Glutamatergic neuron (in vitro differentiated cells): ENCODE measurements at regions not wholly inside any gene's neighbourhood (a gene's known extent, or its start where the extent isn't known, plus 50 kb on each side); places are given as distances from the start of the nearest gene placed in this dataset.

Experiments used
- DNase-seq: peaks from one replicate; pipeline ENCODE4 v3.0.0; 2022
- H3K27ac Mint-ChIP-seq: one replicate; pipeline ENCODE4 v1.8.0; 2020; ENCODE audit warnings: mild to moderate bottlenecking, mixed read lengths, inconsistent platforms; ENCODE audit not compliant: unreplicated experiment
- H3K27me3 Mint-ChIP-seq: one replicate; pipeline ENCODE4 v1.8.0; 2020; ENCODE audit warnings: mild to moderate bottlenecking, moderate library complexity, mixed read lengths, inconsistent platforms; ENCODE audit not compliant: unreplicated experiment
- H3K36me3 Mint-ChIP-seq: one replicate; pipeline ENCODE4 v1.8.0; 2020; ENCODE audit warnings: mild to moderate bottlenecking, mixed read lengths, inconsistent platforms; ENCODE audit not compliant: unreplicated experiment
- H3K4me1 Mint-ChIP-seq: one replicate; pipeline ENCODE4 v1.8.0; 2020; ENCODE audit warnings: mild to moderate bottlenecking, low read depth, mixed read lengths, inconsistent platforms; ENCODE audit not compliant: unreplicated experiment
- H3K4me3 Mint-ChIP-seq: one replicate; pipeline ENCODE4 v1.8.0; 2020; ENCODE audit warnings: mild to moderate bottlenecking, mixed read lengths, inconsistent platforms; ENCODE audit not compliant: unreplicated experiment
- H3K9me3 Mint-ChIP-seq: one replicate; pipeline ENCODE4 v1.8.0; 2020; ENCODE audit warnings: mild to moderate bottlenecking, moderate library complexity, mixed read lengths, inconsistent platforms; ENCODE audit not compliant: unreplicated experiment
- TF ChIP-seq, protein P1 (sequence below): fragments of 200-600 bp; sonication (generic); IDR thresholded peaks from one replicate; pipeline ENCODE4 v1.5.0; 2021; ENCODE audit not compliant: partially characterized antibody, unreplicated experiment

DNA sequence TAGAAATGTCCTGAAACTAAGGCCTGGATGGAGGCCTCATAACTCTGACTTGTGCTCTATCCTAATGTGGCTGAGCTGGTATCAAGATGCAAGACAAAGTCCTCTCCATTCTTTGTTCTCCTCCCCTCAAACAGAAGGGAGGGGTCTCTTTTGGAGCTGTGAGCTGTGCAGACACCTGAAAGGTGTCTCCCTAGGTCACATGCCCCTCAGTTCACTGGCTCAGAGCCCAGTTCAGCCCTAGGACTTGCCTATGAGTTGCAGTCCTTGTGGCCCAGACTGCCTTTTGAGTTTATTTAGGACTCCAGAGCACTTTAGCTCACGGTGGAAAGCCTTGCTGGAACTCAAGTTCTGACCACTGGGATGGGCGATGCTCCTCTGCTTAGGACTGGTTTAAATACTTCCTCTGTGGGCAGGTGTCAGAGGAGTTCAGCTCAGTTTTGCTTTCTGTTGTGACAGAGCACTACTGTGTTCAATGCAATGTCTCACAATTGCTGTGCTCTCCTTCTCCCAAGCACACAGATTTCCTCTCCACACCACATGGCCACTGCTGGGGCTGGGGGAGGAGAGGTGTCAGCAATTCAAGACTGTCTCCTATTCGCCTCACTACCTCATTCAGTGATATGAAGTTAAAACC lies 84.8 kb upstream of the ZNF827 start:
- Mint-ChIP-seq H3K27ac (no peak overlapping the region), H3K4me3 (no peak overlapping the region), H3K27me3 (peaks cover 2% of the 10 kb centered on the region), H3K4me1 (no peaks in the 10 kb centered on the region), H3K36me3 (no peaks in the 10 kb centered on the region), H3K9me3 (peaks cover 3% of the 10 kb centered on the region)
- TF ChIP-seq, protein P1, sequence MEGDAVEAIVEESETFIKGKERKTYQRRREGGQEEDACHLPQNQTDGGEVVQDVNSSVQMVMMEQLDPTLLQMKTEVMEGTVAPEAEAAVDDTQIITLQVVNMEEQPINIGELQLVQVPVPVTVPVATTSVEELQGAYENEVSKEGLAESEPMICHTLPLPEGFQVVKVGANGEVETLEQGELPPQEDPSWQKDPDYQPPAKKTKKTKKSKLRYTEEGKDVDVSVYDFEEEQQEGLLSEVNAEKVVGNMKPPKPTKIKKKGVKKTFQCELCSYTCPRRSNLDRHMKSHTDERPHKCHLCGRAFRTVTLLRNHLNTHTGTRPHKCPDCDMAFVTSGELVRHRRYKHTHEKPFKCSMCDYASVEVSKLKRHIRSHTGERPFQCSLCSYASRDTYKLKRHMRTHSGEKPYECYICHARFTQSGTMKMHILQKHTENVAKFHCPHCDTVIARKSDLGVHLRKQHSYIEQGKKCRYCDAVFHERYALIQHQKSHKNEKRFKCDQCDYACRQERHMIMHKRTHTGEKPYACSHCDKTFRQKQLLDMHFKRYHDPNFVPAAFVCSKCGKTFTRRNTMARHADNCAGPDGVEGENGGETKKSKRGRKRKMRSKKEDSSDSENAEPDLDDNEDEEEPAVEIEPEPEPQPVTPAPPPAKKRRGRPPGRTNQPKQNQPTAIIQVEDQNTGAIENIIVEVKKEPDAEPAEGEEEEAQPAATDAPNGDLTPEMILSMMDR = no peak
- DNase-seq = no peak

DNA sequence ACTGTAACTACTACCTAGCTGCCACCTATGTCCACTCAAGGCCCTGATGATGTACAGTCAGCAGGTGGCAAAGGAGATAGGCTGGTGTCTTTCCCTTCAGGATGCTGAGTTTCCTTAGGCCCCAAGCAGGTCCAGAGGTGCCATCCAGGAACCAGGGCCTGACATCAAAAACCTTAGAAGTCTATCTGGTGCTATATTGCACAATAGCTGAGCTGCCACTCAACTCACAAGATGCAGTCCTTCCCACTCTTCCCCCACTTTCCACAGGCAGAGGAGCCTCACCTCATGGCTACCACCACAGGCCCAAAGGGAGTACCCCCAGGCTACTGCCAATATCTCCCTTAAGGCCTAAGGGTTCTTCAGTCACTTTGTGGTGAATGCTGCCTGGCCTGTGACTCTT lies 83.9 kb upstream of the ZNF827 start:
- H3K27me3 Mint-ChIP-seq = peaks cover 2% of the 10 kb centered on the region
- H3K27ac Mint-ChIP-seq = no peak overlapping the region
- no peaks in the 10 kb centered on the region for H3K4me1 Mint-ChIP-seq

DNA sequence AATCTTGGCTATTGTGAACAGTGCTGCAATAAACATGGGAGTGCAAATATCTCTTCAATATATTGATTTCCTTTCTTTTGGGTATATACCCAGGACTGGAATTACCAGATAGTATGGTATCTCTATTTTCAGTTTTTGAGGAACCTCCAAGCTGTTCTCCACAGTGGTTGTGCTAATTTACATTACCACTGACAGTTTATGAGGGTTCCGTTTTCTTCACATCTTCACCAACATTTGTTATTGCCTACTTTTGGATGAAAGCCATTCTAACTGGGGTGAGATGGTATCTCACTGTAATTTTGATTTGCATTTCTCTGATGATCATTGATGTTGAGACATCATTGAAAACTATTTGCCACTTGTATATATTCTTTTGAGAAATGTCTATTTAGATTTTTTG lies 79.6 kb upstream of the ZNF827 start:
- Mint-ChIP-seq H3K9me3 (no peaks in the 10 kb centered on the region), H3K4me1 (no peaks in the 10 kb centered on the region), H3K27me3 (no peaks in the 10 kb centered on the region), H3K4me3 (no peak overlapping the region), H3K36me3 (no peaks in the 10 kb centered on the region), H3K27ac (no peak overlapping the region)
- no peak for DNase-seq
- TF ChIP-seq, protein P1 = no peak

More for the DNA sequence above, 83.9 kb upstream of the ZNF827 start:
- TF ChIP-seq, protein P1 = no peak
- peaks cover 3% of the 10 kb centered on the region for H3K9me3 Mint-ChIP-seq
- no peak for DNase-seq
- H3K36me3 Mint-ChIP-seq = no peaks in the 10 kb centered on the region
- no peak overlapping the region for H3K4me3 Mint-ChIP-seq

DNA sequence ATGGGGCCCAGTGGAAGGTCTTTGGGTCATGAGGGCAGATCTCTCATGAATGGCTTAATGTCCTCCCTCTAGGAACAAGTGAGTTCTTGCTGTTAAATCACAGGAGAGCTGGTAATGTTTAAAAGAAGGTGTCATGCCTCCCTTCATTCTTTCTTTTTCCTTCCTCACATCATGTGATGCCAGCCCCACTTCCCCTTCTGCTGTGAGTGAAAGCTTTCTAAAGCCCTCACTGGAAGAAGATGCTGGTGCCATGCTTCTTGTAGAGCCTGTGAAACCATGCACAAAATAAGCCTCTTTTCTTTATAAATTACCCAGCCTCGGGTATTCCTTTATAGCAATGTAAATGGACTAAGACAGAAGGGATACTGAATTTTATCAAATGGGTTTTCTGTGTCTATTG lies 66.1 kb upstream of the ZNF827 start:
- Mint-ChIP-seq H3K36me3 (peaks cover 14% of the 10 kb centered on the region), H3K9me3 (no peaks in the 10 kb centered on the region), H3K4me3 (no peak overlapping the region), H3K4me1 (no peaks in the 10 kb centered on the region), H3K27me3 (peaks cover 5% of the 10 kb centered on the region), H3K27ac (no peak overlapping the region)
- TF ChIP-seq, protein P1 = no peak
- no peak for DNase-seq

DNA sequence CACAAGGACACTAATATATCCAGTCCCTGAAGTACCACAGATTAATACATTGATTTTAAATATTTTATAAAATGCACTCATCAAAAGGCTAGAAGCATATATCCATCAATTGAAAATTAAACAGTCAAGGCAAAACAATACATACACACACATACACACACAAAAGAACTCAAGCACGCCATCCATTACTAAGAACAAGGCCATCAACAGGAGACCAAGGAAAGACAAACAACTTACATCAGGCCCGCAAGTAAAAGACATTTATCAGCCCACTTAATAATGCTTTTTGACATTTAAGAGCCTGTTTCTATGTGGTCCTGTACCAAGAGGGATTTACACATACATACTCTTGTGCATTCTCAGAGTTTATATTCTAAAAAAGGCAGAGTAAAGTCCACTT lies 50.0 kb upstream of the ZNF827 start:
- Mint-ChIP-seq H3K4me1 (no peaks in the 10 kb centered on the region), H3K27ac (no peak overlapping the region), H3K27me3 (no peaks in the 10 kb centered on the region), H3K36me3 (no peaks in the 10 kb centered on the region), H3K4me3 (no peak overlapping the region), H3K9me3 (peaks cover 2% of the 10 kb centered on the region)
- TF ChIP-seq, protein P1 = no peak
- DNase-seq = no peak
